ENCODE measurements at regions not wholly inside any gene's neighbourhood (a gene's known extent, or its start where the extent isn't known, plus 50 kb on each side); places are given as distances from the start of the nearest gene placed in this dataset.

GRCh38 chr16:9567666-9568065, 476.2 kb downstream of the HAPSTR1 start:
- TF ChIP-seq EZH2 (IDR thresholded peaks at IDR 0.05; ENCODE audit: insufficient read depth, low read length) = no peak
- TF ChIP-seq CTCF (IDR thresholded peaks at IDR 0.05; ENCODE audit: insufficient read depth, low read depth, low read length) = no peak
